Activated CD8-positive, alpha-beta memory T cell treated with anti-CD3 and anti-CD28 coated beads for 36 hours (primary cell): ENCODE measurements at regions not wholly inside any gene's neighbourhood (a gene's known extent, or its start where the extent isn't known, plus 50 kb on each side); places are given as distances from the start of the nearest gene placed in this dataset.
"Not testable (repeated sequence)": the region's sequence is repeated elsewhere in the genome, so short reads cannot be mapped to it uniquely, and the experiment has no call there.

Source experiments
- CTCF ChIA-PET: fragments of 350-600 bp; sonication (Branson Sonifier 250); formaldehyde crosslinking; loops from one replicate; lab custom pipeline; 2021; ENCODE audit warnings: antibody characterized with exemption; lab: Charles Lee
- POLR2A ChIA-PET: fragments of 350-600 bp; sonication (Branson Sonifier 250); formaldehyde crosslinking; loops from one replicate; lab custom pipeline; 2021; ENCODE audit warnings: antibody characterized with exemption; lab: Charles Lee

DNA sequence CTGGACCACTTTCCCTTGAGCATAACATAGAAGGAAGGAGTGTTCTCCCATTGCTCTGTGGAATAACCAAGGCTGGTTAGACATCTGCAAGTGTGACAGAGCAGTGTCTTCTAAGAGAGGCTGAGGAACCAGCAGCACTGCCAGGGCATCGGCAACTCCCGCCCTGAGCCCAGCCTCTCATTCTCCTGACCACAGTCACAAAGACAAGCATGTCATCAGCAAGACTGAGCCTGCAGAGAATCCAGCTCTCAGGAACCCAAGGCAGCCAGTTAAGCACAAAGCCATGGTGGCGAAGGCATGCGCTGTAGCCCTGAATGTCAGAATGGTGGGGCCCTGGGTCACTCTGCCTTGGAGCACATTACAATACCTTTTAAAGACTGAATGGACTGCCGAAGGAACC lies 253.9 kb downstream of the AGTPBP1 start:
- ChIA-PET POLR2A (no interaction called here), CTCF (no interaction called here)

DNA sequence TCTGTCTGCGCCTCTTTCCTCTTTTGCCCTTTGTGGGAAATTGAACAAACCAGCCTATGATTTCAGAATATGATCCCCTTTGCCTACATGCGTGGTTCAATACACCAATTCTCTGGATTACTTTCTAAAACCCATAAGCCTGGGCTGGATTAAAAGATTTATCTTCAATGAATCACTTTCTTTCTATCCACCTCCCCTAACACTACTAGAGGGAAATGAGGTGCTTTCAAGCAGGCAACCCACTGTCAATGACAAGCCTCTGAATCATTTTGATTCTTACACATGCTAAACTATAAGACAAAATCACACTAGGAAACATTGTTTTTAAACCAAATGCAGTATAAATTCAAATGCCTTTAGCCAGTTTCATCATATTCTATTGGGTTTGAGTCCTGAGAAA lies 257.5 kb downstream of the AGTPBP1 start:
- CTCF ChIA-PET = no interaction called here
- POLR2A ChIA-PET = no interaction called here

DNA sequence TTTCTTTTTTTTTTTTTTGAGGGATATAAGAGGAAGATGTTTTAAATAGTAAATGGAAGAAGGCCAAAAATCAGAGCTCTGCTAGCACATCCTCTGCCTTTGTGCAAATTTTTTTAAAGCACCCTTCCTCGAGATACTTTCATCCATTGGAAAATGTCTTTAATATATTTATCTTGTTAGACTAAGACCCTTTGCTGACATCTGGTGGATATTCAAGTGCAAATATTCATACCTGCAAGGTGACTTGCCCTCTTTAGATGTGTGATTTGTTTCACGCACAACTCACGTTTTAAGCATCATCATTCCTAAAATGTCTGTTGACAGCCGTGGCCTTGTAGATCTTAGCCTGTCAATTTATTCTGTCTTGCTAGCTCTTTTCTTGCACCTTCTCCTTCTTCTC lies 258.5 kb downstream of the AGTPBP1 start:
- CTCF ChIA-PET = no interaction called here
- POLR2A ChIA-PET = no interaction called here

DNA sequence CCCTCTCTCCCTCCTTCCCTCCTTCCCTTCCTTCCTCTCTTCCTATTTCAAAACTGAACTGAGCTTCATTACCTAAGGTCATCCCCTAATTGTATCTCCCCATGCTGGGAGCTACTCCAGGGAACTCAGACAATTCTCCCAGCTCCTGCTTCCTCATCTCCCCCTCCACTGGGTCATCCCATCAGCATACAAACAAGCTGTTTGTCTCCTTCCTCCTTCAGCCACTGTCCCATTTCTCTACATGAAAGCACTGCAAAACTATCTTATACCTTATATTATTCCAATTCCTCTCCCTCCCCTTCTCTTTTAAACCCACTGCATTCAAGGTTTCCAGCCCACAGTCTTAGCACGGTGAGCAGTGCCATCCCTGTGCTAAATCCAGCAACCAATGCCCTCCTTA lies 262.4 kb downstream of the AGTPBP1 start:
- POLR2A ChIA-PET = no interaction called here
- CTCF ChIA-PET = no interaction called here

DNA sequence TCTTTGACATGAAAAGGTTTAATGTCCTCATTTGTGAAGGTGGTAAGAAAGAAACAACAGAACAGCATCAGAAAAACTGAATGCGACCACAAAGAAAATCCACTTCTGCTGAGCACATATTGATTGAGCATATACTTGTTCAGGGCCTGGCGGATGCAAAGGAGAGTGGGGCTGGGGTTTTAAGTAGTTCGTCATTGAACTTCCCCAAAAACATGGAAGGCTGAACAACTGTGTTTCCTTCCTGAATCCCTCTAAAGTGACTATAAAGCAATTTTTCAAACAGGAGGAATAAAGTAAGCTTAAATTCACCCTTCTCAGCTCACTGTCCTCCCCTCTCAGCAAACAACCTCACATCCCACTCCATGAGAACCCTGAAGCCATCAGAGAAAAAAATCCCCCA lies 262.9 kb downstream of the AGTPBP1 start:
- ChIA-PET CTCF (no interaction called here), POLR2A (no interaction called here)

DNA sequence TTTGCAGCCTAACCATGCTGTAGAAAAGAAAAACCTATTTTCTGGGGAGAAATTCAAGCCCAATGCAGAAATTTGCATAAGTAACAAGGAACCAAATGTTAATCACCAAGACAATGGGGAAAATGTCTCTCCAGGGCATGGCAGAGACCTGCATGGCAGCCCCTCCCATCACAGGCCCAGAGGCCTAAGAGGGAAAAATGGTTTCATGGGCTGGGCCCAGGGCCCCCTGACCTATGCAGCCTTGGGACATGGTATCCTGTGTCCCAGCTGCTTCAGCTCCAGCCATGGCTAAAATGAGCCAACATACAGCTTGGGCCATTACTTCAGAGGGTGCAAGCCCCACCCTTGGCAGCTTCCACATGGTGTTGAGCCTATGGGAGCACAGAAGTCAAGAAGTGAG lies 266.9 kb downstream of the AGTPBP1 start:
- CTCF ChIA-PET, POLR2A ChIA-PET: not testable (repeated sequence)

DNA sequence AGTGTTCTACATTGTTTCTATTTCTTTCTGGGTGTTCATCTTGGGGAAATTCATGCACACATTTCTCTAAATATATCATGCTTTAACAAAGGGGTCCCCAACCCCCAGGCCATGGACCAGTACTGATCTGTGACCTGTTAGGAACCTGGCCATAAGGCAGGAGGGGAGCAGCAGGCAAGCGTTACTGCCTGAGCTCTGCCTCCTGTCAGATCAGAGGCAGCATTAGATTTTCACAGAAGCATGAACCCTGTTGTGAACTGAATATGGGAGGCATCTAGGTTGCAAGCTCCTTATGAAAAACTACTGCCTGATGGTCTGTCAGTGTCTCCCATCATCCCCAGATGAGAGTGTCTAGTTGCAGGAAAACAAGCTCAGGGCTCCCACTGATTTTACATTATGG lies 270.0 kb downstream of the AGTPBP1 start:
- ChIA-PET CTCF (interaction anchor here (0.5 kb wide), 1 partner anchor 138 kb away, joined by 3 read pairs; no protein-coding TSS in a partner anchor), POLR2A (no interaction called here)

DNA sequence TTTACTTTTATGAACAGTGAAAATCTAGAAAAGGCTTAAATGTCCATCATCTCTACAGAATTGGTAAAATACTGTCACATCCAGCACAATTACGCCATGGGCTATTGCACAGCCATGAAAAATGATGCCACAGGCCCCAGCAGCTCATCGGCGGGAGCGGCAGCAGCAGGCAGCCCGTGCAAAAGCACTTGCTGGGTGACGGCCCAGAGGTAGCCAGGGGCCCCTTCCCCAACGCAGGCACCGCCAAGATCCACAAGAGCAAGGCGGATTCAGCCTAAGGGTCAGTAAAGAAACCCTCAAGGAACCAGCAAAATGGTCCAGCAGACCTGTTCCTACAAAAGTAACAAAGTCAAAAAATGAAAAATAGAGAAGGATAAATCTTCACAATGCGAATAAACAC lies 272.7 kb downstream of the AGTPBP1 start:
- ChIA-PET CTCF (no interaction called here), POLR2A (no interaction called here)

DNA sequence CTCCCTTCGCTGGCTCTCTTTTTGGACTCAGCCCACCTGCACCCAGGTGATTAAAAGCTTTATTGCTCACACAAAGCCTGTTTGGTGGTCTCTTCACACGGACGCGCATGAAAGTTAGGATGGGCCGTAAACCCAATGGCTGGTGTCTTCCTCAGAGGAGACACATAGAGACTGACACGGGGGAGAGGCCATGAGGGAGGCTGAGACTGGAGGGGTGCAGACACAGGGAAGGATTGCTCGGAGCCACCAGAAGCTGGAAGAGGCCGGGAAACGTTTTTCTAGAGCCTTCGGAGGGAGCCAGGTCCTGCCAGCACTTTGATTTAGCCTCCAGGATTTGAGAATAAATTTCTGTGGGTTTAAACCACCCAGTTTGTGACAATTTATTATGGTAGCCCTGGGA lies 274.9 kb downstream of the AGTPBP1 start:
- POLR2A ChIA-PET = no interaction called here

DNA sequence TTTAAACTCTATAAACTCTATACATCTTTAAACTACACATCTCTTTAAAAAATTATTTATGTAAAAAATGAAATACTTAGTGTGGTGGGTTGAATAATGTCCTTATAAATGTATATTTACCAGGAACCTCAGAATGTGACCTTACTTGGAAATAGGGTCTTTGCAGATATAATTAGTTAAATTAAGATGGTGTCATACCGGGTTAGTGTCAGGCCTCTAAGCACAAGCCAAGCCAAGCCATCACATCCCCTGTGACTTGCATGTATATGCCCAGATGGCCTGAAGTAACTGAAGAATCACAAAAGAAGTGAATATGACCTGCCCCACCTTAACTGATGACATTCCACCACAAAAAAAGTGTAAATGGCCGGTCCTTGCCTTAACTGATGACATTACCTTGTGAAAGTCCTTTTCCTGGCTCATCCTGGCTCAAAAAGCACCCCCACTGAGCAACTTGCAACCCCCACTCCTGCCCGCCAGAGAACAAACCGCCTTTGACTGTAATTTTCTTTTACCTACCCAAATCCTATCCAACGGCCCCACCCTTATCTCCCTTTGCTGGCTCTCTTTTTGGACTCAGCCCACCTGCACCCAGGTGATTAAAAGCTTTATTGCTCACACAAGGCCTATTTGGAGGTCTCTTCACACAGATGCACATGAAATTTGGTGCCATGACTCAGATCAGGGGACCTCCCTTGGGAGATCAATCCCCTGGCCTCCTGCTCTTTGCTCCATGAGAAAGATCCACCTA lies 283.5 kb downstream of the AGTPBP1 start:
- POLR2A ChIA-PET, CTCF ChIA-PET: not testable (repeated sequence)

More for the DNA sequence above, 274.9 kb downstream of the AGTPBP1 start:
- CTCF ChIA-PET = no interaction called here

DNA sequence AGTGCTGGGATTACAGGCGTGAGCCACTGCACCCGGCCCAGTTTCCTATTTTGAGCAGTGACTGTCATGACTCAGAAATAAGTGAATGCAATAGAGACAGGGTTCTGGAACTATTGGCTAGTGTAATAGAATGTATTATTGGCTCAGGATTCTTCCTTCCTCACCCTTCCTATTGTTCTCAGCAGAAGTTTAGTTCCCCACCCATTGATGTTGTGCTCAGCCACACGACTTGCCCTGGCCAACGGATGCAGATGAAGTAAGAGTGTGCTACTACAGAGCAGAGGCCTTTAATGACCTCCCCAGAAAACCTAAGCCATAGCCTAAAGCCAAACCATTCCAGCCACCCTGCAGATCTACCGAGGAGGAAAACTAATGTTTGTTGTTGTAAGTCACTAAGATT lies 287.9 kb downstream of the AGTPBP1 start:
- CTCF ChIA-PET = no interaction called here
- POLR2A ChIA-PET = no interaction called here

DNA sequence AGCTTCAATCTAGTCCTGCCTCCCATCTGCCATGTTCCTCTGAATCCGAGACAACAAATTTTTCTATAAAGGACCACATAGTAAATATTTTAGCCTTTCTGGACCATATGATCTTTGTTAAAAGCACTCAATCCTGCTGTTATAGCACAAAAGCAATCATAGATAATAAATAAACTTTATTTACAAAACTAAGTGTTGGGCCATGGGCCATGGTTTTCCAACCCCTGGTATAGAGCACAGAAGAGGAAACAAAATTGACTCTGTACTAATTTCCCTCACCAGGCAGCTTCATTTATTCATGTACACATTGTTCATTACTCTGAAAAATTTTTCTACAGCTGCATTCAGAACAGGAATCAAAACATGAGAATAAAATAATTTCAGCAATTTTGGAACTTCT lies 288.9 kb downstream of the AGTPBP1 start:
- ChIA-PET CTCF (no interaction called here), POLR2A (no interaction called here)

DNA sequence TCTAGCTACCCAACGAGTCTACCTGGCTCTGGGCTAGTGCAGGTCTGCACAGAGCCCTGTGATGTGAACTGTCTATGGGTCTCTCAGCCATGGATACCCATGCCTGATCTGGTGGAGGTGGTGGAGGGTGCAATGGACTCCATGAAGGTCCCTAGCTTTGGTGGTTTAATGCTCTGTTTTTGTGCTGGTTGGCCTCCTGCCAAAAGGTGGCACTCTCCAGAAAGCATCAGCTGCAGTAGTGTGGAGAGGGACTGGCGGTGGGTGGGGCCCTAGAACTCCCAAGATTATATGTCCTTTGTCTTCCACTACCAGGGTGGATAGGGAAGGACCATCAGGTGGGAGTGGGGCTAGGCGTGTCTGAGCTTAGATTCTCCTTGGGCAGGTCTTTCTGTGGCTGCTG lies 290.1 kb downstream of the AGTPBP1 start:
- ChIA-PET CTCF (no interaction called here), POLR2A (no interaction called here)

DNA sequence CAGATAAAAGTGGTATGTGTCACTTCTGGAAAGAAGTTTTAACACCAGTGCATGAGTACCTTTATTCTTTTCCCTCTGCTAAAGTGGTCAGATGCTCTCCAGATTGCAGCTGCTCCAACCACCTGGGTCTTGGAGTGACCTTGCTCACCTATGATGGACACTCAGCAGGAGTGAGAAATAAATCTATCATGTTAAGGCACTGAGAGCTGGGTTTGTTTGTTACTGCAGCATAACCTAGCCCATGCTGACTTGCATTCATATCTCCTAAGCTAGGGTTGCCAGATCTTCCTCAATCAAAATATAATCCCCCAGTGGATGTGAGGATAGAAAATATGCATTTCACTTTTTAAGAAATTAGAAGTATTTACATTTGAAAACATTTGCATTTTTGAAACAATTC lies 295.9 kb downstream of the AGTPBP1 start:
- ChIA-PET CTCF (no interaction called here), POLR2A (no interaction called here)

DNA sequence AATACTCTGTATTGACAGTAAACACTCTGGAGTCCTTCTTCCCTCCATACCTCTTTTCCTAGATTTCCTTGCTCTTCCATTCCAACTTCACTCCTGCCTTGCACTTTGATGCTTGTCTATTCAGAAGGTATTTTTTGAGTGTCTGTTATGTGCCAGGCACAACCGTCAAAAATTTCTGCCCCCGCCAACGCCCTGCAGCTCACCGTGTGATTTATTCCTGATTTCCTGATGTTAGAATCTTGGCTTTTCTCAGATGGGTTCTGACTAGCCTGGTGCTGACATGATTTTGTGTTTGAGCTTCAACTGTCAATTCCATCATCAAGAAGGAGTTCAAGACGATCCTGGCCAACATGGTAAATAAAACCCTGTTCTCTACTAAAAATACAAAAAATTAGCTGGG lies 297.5 kb downstream of the AGTPBP1 start:
- ChIA-PET CTCF (no interaction called here), POLR2A (no interaction called here)

DNA sequence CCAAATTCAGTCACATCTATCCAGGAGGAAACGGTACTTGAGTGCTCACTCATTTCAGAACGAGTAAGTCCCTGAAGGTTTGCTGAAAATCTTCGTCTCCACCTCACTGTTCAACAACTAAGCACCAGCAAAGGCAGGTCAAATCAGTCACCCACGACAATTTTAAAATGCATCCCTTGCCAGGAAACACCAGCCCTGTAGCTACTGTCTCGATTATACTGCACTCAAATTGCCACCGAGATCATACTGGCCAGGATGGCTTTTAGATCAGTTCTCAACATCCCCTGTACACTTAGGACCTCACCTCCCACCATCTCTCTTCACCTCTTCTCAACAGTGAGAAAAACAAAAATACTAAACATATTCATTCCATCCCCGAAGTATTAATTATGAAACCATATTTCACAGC lies 298.6 kb downstream of the AGTPBP1 start:
- ChIA-PET CTCF (no interaction called here), POLR2A (no interaction called here)

DNA sequence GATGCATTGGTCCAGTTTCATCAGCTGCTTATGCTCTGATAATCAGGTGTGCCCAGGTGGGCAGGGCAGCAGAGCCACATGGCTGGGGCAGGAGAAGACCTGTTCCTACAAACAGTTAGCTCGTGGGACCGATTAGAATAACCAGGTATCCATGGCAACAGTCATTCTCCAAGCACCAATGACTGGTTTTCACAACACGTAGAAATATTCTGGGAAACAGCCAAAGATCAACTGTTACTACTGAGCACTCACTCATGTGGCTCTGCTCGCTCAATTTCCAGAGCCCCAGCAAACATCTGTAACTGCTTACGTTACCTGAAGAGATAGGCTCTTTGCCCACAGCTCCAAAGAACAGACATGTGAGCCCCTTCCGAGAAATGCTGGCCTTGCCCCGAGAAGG lies 302.0 kb downstream of the AGTPBP1 start:
- ChIA-PET CTCF (no interaction called here), POLR2A (no interaction called here)

DNA sequence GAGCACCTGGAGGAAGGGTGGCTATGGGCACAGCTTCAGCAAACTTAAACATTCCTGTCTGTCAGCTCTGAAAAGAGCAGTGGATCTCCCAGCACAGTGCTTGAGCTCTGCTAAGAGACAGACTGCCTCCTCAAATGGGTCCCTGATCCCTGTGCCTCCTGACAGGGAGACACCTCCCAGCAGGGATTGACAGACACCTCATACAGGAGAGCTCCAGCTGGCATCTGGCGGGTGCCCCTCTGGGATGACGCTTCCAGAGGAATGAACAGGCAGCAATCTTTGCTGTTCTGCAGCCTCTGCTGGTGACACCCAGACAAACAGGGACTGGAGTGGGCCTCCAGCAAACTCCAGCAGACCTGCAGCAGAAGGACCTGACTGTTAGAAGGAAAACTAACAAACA lies 307.8 kb downstream of the AGTPBP1 start:
- CTCF ChIA-PET = not testable (repeated sequence)

DNA sequence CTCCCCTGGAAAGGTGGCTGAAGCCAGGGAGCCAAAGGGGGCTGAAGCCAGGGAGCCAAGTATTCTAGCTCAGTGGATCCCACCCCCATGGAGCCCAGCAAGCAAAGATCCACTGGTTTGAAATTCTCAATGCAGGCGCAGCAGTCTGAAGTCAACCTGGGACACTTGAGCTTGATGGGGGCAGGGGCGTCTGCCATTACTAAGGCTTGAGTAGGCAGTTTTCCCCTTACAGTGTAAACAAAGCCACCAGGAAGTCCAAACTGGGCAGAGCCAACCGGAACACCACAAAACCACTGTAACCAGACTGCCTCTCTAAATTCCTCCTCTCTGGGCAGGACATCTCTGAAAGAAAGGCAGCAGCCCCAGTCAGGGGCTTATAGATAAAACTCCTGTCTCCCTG lies 308.2 kb downstream of the AGTPBP1 start:
- CTCF ChIA-PET, POLR2A ChIA-PET: not testable (repeated sequence)

More for the DNA sequence above, 307.8 kb downstream of the AGTPBP1 start:
- POLR2A ChIA-PET = not testable (repeated sequence)

DNA sequence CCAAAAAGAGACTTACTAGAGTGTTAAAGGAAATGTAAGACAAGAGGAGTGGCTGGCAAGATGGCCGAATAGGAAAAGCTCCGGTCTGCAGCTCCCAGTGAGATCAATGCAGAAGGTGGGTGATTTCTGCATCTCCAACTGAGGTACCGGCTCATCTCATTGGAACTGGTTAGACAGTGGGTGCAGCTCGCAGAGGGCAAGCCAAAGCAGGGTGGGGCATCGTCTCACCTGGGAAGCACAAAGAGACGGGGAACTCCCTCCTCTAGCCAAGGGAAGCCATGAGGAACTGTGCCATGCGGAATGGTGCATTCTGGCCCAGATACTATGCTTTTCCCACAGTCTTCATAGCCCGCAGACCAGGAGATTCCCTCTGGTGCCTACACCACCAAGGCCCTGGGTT lies 308.7 kb downstream of the AGTPBP1 start:
- ChIA-PET POLR2A (no interaction called here), CTCF (no interaction called here)

DNA sequence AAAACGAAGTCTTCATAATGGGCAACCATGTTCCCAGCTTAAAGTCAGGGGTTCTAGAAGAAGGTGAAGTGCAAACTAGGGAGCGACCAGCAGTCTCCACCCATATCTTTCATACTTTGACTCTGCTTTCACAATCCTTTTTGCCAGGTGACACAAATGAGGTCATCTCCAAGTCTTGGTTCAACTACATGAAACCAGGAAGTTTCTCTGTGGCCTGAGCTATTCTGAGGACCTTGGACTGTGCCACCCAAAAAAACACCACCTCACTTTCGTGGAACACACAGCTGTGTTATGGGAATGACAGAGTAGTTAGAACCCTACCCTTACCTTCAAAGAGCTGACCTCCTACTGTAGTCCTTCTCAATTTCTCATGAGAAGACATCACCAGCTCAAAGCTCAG lies 309.2 kb downstream of the AGTPBP1 start:
- POLR2A ChIA-PET = no interaction called here
- CTCF ChIA-PET = interaction anchor here (0.6 kb wide), 1 partner anchor 266 kb away, joined by 3 read pairs; no protein-coding TSS in a partner anchor
